ENCODE measurements at regions not wholly inside any gene's neighbourhood (a gene's known extent, or its start where the extent isn't known, plus 50 kb on each side); places are given as distances from the start of the nearest gene placed in this dataset.

GRCh38 chr10:128642502-128642901, 516.3 kb upstream of the MKI67 start:
- no peak overlapping the region for H3K9ac ChIP-seq (ENCODE audit: low read depth, low read length)
- H4K20me1 ChIP-seq (ENCODE audit: insufficient read depth, low read length), result no peaks in the 10 kb centered on the region
- no peaks in the 10 kb centered on the region for H3K36me3 ChIP-seq (ENCODE audit: insufficient read depth, low read length)
- no peaks in the 10 kb centered on the region for H3K9me3 ChIP-seq (ENCODE audit: insufficient read depth, low read length, severe bottlenecking)
- no peak overlapping the region for H3K4me2 ChIP-seq (ENCODE audit: insufficient read depth, low read length)
- TF ChIP-seq EZH2 (IDR thresholded peaks at IDR 0.05; ENCODE audit: borderline replicate concordance, low read depth, low read length, severe bottlenecking), result no peak
- TF ChIP-seq, protein P1, sequence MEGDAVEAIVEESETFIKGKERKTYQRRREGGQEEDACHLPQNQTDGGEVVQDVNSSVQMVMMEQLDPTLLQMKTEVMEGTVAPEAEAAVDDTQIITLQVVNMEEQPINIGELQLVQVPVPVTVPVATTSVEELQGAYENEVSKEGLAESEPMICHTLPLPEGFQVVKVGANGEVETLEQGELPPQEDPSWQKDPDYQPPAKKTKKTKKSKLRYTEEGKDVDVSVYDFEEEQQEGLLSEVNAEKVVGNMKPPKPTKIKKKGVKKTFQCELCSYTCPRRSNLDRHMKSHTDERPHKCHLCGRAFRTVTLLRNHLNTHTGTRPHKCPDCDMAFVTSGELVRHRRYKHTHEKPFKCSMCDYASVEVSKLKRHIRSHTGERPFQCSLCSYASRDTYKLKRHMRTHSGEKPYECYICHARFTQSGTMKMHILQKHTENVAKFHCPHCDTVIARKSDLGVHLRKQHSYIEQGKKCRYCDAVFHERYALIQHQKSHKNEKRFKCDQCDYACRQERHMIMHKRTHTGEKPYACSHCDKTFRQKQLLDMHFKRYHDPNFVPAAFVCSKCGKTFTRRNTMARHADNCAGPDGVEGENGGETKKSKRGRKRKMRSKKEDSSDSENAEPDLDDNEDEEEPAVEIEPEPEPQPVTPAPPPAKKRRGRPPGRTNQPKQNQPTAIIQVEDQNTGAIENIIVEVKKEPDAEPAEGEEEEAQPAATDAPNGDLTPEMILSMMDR (IDR thresholded peaks at IDR 0.05; ENCODE audit: borderline replicate concordance, extremely low read depth, low read length, poor library complexity, severe bottlenecking), result no peak
- no peak for DNase-seq
- no peak overlapping the region for H2AFZ ChIP-seq (ENCODE audit: low read depth, low read length)
- no peaks in the 10 kb centered on the region for H3K27me3 ChIP-seq (ENCODE audit: insufficient read depth, low read length, poor library complexity)
- H3K4me1 ChIP-seq (ENCODE audit: insufficient read depth, low read length), result no peaks in the 10 kb centered on the region
- no peak for ATAC-seq (ENCODE audit: insufficient read depth, low read depth)
- no peak overlapping the region for H3K27ac ChIP-seq (ENCODE audit: low read length)
- H3K79me2 ChIP-seq (ENCODE audit: insufficient read depth, low read length), result no peaks in the 10 kb centered on the region
- H3K4me3 ChIP-seq (ENCODE audit: low read depth in 1 of 2, low read length in 2 of 2), result no peak overlapping the region

GRCh38 chr10:128643658-128644057, 517.4 kb upstream of the MKI67 start:
- no peak overlapping the region for H3K9ac ChIP-seq (ENCODE audit: low read depth, low read length)
- no peaks in the 10 kb centered on the region for H3K36me3 ChIP-seq (ENCODE audit: insufficient read depth, low read length)
- no peaks in the 10 kb centered on the region for H4K20me1 ChIP-seq (ENCODE audit: insufficient read depth, low read length)
- TF ChIP-seq EZH2 (IDR thresholded peaks at IDR 0.05; ENCODE audit: borderline replicate concordance, low read depth, low read length, severe bottlenecking), result no peak
- TF ChIP-seq, protein P1 (IDR thresholded peaks at IDR 0.05; ENCODE audit: borderline replicate concordance, extremely low read depth, low read length, poor library complexity, severe bottlenecking), result no peak
- H3K27me3 ChIP-seq (ENCODE audit: insufficient read depth, low read length, poor library complexity), result no peaks in the 10 kb centered on the region
- H3K27ac ChIP-seq (ENCODE audit: low read length), result no peak overlapping the region
- no peaks in the 10 kb centered on the region for H3K79me2 ChIP-seq (ENCODE audit: insufficient read depth, low read length)
- DNase-seq (no peak), ATAC-seq (ENCODE audit: insufficient read depth, low read depth) (no peak)
- H3K4me2 ChIP-seq (ENCODE audit: insufficient read depth, low read length), result no peak overlapping the region
- no peak overlapping the region for H3K4me3 ChIP-seq (ENCODE audit: low read depth in 1 of 2, low read length in 2 of 2)
- no peak overlapping the region for H2AFZ ChIP-seq (ENCODE audit: low read depth, low read length)
- H3K9me3 ChIP-seq (ENCODE audit: insufficient read depth, low read length, severe bottlenecking), result no peaks in the 10 kb centered on the region
- no peaks in the 10 kb centered on the region for H3K4me1 ChIP-seq (ENCODE audit: insufficient read depth, low read length)

GRCh38 chr10:128645486-128645885, 519.3 kb upstream of the MKI67 start:
- H3K36me3 ChIP-seq (ENCODE audit: insufficient read depth, low read length), result no peaks in the 10 kb centered on the region
- no peak overlapping the region for H3K4me3 ChIP-seq (ENCODE audit: low read depth in 1 of 2, low read length in 2 of 2)
- H3K9ac ChIP-seq (ENCODE audit: low read depth, low read length), result no peak overlapping the region
- H3K79me2 ChIP-seq (ENCODE audit: insufficient read depth, low read length), result no peaks in the 10 kb centered on the region
- no peak for DNase-seq
- no peaks in the 10 kb centered on the region for H3K4me1 ChIP-seq (ENCODE audit: insufficient read depth, low read length)
- H3K27me3 ChIP-seq (ENCODE audit: insufficient read depth, low read length, poor library complexity), result no peaks in the 10 kb centered on the region
- no peak overlapping the region for H3K4me2 ChIP-seq (ENCODE audit: insufficient read depth, low read length)
- no peaks in the 10 kb centered on the region for H3K9me3 ChIP-seq (ENCODE audit: insufficient read depth, low read length, severe bottlenecking)
- no peaks in the 10 kb centered on the region for H4K20me1 ChIP-seq (ENCODE audit: insufficient read depth, low read length)
- no peak for TF ChIP-seq EZH2 (IDR thresholded peaks at IDR 0.05; ENCODE audit: borderline replicate concordance, low read depth, low read length, severe bottlenecking)
- TF ChIP-seq, protein P1 (IDR thresholded peaks at IDR 0.05; ENCODE audit: borderline replicate concordance, extremely low read depth, low read length, poor library complexity, severe bottlenecking), result no peak
- H3K27ac ChIP-seq (ENCODE audit: low read length), result no peak overlapping the region
- no peak for ATAC-seq (ENCODE audit: insufficient read depth, low read depth)
- H2AFZ ChIP-seq (ENCODE audit: low read depth, low read length), result no peak overlapping the region

DNA sequence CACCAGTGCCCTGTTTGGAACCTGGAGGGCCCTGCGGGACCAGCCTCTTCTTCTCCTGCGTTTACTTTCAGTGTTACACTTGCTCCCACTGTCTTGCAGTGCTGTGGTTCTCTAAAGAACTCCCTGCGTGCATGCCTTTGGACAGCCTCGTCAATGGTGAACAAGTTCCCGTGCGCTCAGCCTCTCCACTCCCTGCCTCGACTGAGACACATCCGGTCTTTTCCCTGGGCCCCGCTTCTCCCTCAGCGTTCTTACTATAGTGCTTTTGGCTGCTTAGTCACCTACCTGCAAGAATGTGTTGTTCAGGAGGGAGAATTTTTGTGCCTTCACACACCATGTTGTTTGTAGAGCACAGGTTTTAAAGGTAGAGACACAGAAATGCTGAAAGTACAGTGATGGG, 520.7 kb upstream of the MKI67 start:
- no peak overlapping the region for H2AFZ ChIP-seq (ENCODE audit: low read depth, low read length)

More for the DNA sequence above, 520.7 kb upstream of the MKI67 start:
- peaks cover 2% of the 10 kb centered on the region for H3K27me3 ChIP-seq (ENCODE audit: insufficient read depth, low read length, poor library complexity)
- H3K27ac ChIP-seq (ENCODE audit: low read length), result no peak overlapping the region
- H3K9me3 ChIP-seq (ENCODE audit: insufficient read depth, low read length, severe bottlenecking), result no peaks in the 10 kb centered on the region
- no peaks in the 10 kb centered on the region for H3K79me2 ChIP-seq (ENCODE audit: insufficient read depth, low read length)
- ATAC-seq (ENCODE audit: insufficient read depth, low read depth) (no peak), DNase-seq (no peak)
- TF ChIP-seq EZH2 (IDR thresholded peaks at IDR 0.05; ENCODE audit: borderline replicate concordance, low read depth, low read length, severe bottlenecking), result no peak
- TF ChIP-seq, protein P1 (IDR thresholded peaks at IDR 0.05; ENCODE audit: borderline replicate concordance, extremely low read depth, low read length, poor library complexity, severe bottlenecking), result no peak
- H3K36me3 ChIP-seq (ENCODE audit: insufficient read depth, low read length), result no peaks in the 10 kb centered on the region
- H4K20me1 ChIP-seq (ENCODE audit: insufficient read depth, low read length), result no peaks in the 10 kb centered on the region
- H3K9ac ChIP-seq (ENCODE audit: low read depth, low read length), result no peak overlapping the region
- H3K4me3 ChIP-seq (ENCODE audit: low read depth in 1 of 2, low read length in 2 of 2), result no peak overlapping the region
- H3K4me1 ChIP-seq (ENCODE audit: insufficient read depth, low read length), result no peaks in the 10 kb centered on the region
- H3K4me2 ChIP-seq (ENCODE audit: insufficient read depth, low read length), result no peak overlapping the region
